Smooth muscle cell (in vitro differentiated cells): ENCODE measurements at regions not wholly inside any gene's neighbourhood (a gene's known extent, or its start where the extent isn't known, plus 50 kb on each side); places are given as distances from the start of the nearest gene placed in this dataset.

Experiments used
- DNase-seq: peaks from one replicate; lab custom pipeline; 2025; ENCODE audit not compliant: unreplicated experiment; lab: John Stamatoyannopoulos, UW
- H2AFZ ChIP-seq: fragments of 200-600 bp; sonication (generic); 2 replicates; pipeline ENCODE4 v1.6.0; 2016; ENCODE audit warnings: antibody characterized with exemption, low read depth, mild to moderate bottlenecking
- H3F3A ChIP-seq: fragments of 200-600 bp; sonication (generic); 2 replicates; pipeline ENCODE4 v1.6.0; 2017; ENCODE audit warnings: antibody characterized with exemption, low read depth
- H3K27ac ChIP-seq: fragments of 200-600 bp; sonication (generic); 2 replicates; pipeline ENCODE4 v1.5.1; 2016; ENCODE audit warnings: low read depth, mild to moderate bottlenecking
- H3K27me3 ChIP-seq: fragments of 200-600 bp; sonication (generic); 2 replicates; pipeline ENCODE4 v1.6.1; 2016; ENCODE audit warnings: low read depth, mild to moderate bottlenecking
- H3K36me3 ChIP-seq: fragments of 200-600 bp; sonication (generic); 2 replicates; pipeline ENCODE4 v1.5.1; 2016; ENCODE audit warnings: low read depth
- H3K4me1 ChIP-seq: fragments of 200-600 bp; sonication (generic); 2 replicates; pipeline ENCODE4 v1.5.1; 2016; ENCODE audit warnings: low read depth
- H3K4me2 ChIP-seq: fragments of 200-600 bp; sonication (generic); 2 replicates; pipeline ENCODE4 v1.6.0; 2016; ENCODE audit warnings: mild to moderate bottlenecking
- H3K4me3 ChIP-seq: fragments of 200-600 bp; sonication (generic); 2 replicates; pipeline ENCODE4 v1.5.1; 2016; ENCODE audit warnings: mild to moderate bottlenecking
- H3K79me2 ChIP-seq: fragments of 200-600 bp; sonication (generic); 2 replicates; pipeline ENCODE4 v1.6.0; 2016; ENCODE audit warnings: low read depth, mild to moderate bottlenecking
- H3K9ac ChIP-seq: fragments of 200-600 bp; sonication (generic); 2 replicates; pipeline ENCODE4 v1.6.0; 2016; ENCODE audit warnings: low read depth
- H3K9me3 ChIP-seq: fragments of 200-600 bp; sonication (generic); replicated peaks from 2 replicates; pipeline ENCODE4 v1.5.1; 2016; ENCODE audit warnings: low read depth
- H4K20me1 ChIP-seq: fragments of 200-600 bp; sonication (generic); 2 replicates; pipeline ENCODE4 v1.6.0; 2016; ENCODE audit warnings: low read depth
- CTCF ChIP-seq: fragments of 200-600 bp; sonication (generic); IDR thresholded peaks from 2 replicates; pipeline ENCODE4 v1.5.1; 2017; ENCODE audit warnings: borderline replicate concordance, mild to moderate bottlenecking, antibody characterized with exemption; ENCODE audit not compliant: insufficient read depth, poor library complexity, severe bottlenecking
- WGBS: methylation state at CpG from one replicate; pipeline ENCODE4 v1.1.7; 2016; ENCODE audit warnings: low lambda C conversion rate; 5-methylcytosine and 5-hydroxymethylcytosine counted together

DNA sequence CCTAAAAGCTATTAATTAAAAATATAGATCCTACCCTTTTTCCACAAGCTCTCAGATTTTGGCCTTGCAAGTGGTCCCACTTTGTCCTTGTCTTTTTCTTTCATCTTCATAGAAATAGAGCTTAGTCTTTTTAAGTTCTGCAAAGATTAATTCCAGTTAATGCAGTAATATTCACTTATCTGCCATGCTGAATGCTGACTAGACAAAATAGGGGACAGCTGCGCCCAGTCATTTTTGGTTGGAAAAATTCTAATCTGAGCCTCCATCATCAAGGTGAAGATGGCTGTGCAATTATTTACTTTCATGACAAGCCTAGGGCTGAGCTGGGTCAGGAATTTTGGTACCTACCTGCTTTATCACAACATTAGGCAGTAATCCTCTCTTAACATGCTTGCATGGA, 241.3 kb upstream of the CXorf66 start:
- H3K4me2 ChIP-seq: no peak overlapping the region
- TF ChIP-seq CTCF: no peak
- no peak for DNase-seq
- no peaks in the 10 kb centered on the region for H3F3A ChIP-seq
- H3K9me3 ChIP-seq: peaks cover 6% of the 10 kb centered on the region
- no peak overlapping the region for H2AFZ ChIP-seq
- no peak overlapping the region for H3K9ac ChIP-seq
- H3K27ac ChIP-seq: no peak overlapping the region
- no peak overlapping the region for H3K4me3 ChIP-seq
- H3K79me2 ChIP-seq: no peaks in the 10 kb centered on the region
- 93% methylated on average over 1 of the region's 1 CpG for WGBS
- no peaks in the 10 kb centered on the region for H3K27me3 ChIP-seq
- no peaks in the 10 kb centered on the region for H3K36me3 ChIP-seq
- no peaks in the 10 kb centered on the region for H3K4me1 ChIP-seq
- H4K20me1 ChIP-seq: no peaks in the 10 kb centered on the region

DNA sequence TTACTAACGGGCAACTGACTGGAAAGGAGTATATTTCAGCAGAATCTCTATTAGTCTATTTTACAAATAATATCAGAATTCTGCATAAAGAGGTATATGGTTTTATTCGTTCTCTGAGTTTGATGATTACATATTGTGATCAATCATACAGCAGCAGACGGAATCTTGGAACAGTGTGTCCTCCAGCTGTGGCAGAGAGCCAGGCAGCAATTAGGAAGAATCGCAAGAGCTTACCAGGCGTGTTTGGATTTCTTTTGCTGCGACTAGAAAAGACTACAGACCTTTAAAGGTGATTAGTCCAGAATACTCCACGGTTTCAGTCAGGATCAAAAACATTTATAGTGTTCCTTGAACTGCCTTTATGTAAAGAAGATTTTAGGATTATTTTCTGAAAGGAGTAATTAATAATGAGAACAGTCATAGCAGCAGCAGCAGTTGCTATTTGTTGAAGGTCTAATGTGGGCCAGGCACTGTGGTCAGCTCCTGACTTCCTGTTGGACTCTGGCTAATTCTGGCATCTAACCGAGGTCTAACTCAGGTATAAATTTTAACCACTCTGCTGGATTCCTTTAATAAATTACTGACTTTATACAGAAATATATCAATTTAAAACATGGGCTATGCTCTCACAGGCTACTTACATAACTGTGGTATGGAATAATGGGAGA, 225.3 kb upstream of the CXorf66 start:
- H3K27ac ChIP-seq: no peak overlapping the region
- H3K4me3 ChIP-seq: no peak overlapping the region
- no peaks in the 10 kb centered on the region for H3K79me2 ChIP-seq
- H3K27me3 ChIP-seq: no peaks in the 10 kb centered on the region
- H2AFZ ChIP-seq: no peak overlapping the region
- no peak overlapping the region for H3K9ac ChIP-seq
- no peaks in the 10 kb centered on the region for H3K4me1 ChIP-seq
- no peak overlapping the region for H3K4me2 ChIP-seq
- H3K9me3 ChIP-seq: no peaks in the 10 kb centered on the region
- H4K20me1 ChIP-seq: no peaks in the 10 kb centered on the region
- H3F3A ChIP-seq: no peaks in the 10 kb centered on the region
- no peaks in the 10 kb centered on the region for H3K36me3 ChIP-seq
- 71% methylated on average over 8 of the region's 8 CpGs for WGBS
- TF ChIP-seq CTCF: no peak
- no peak for DNase-seq

DNA sequence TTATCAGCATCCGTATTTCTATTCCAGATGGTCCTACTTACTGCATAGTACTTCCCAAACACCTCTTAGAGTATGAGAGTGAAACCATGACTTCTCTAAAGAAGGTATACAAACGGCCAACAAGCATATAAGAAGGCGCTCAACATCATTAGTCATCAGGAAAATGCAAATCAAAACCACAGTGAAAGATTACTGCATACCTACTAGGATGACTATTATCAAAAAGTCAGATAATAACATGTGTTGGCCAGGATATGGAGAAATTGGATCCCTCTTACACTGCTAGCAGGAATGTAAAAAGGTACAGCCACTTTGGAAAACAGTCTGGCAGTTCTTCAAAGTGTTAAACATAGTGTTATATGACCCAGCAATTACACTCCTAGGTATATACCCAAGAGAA, 215.3 kb upstream of the CXorf66 start:
- no peak overlapping the region for H3K27ac ChIP-seq
- no peak for TF ChIP-seq CTCF
- H3K4me3 ChIP-seq: no peak overlapping the region

DNA sequence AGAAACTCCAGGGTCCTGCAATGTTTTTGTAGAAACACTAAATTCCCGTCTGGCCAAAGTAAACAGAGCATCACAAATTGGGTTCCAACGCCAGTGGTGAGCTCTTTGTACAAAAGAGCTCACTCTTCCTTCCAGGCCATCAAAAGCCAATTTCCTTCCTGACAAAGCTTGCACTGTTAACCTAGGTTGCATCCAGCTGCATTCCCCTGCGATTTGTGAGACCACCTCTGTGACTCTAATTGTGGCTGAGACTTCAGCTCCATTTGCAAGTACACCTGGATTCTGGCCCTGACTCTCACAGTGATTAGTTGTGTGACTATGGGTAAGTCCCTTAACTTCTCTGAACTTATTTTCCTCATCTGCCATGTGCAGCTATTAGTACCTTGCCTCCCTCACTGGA, 212.5 kb upstream of the CXorf66 start:
- H2AFZ ChIP-seq: no peak overlapping the region

More for the DNA sequence above, 215.3 kb upstream of the CXorf66 start:
- Histone ChIP-seq H3K9me3 (no peaks in the 10 kb centered on the region), H4K20me1 (no peaks in the 10 kb centered on the region), H3K36me3 (no peaks in the 10 kb centered on the region), H3F3A (no peaks in the 10 kb centered on the region), H3K27me3 (no peaks in the 10 kb centered on the region), H3K4me2 (no peak overlapping the region), H3K79me2 (no peaks in the 10 kb centered on the region), H2AFZ (no peak overlapping the region), H3K9ac (no peak overlapping the region), H3K4me1 (no peaks in the 10 kb centered on the region)
- no peak for DNase-seq
- 55% methylated on average over 3 of the region's 3 CpGs for WGBS

More for the DNA sequence above, 212.5 kb upstream of the CXorf66 start:
- Histone ChIP-seq H3K9ac (no peak overlapping the region), H3K36me3 (no peaks in the 10 kb centered on the region), H3K27me3 (no peaks in the 10 kb centered on the region), H4K20me1 (no peaks in the 10 kb centered on the region), H3K4me3 (no peak overlapping the region), H3K27ac (no peak overlapping the region), H3K4me2 (no peak overlapping the region), H3K9me3 (no peaks in the 10 kb centered on the region), H3K4me1 (no peaks in the 10 kb centered on the region), H3F3A (no peaks in the 10 kb centered on the region), H3K79me2 (no peaks in the 10 kb centered on the region)
- no peak for DNase-seq
- WGBS: 51% methylated on average over 3 of the region's 3 CpGs
- no peak for TF ChIP-seq CTCF
